Tongue (tissue), 1 donor: ENCODE measurements at regions not wholly inside any gene's neighbourhood (a gene's known extent, or its start where the extent isn't known, plus 50 kb on each side); places are given as distances from the start of the nearest gene placed in this dataset.
"Not testable (repeated sequence)": the region's sequence is repeated elsewhere in the genome, so short reads cannot be mapped to it uniquely, and the experiment has no call there.

ENCODE experiments used
- DNase-seq: peaks from one replicate; pipeline ENCODE4 v3.0.0-alpha.2; 2015

GRCh38 chrX:112367065-112367464, 284.5 kb upstream of the TRPC5 start:
- DNase-seq, result no peak

- no peak for DNase-seq
Measured at GRCh38 chrX:112359906-112360305, 277.3 kb upstream of the TRPC5 start.

GRCh38 chrX:112355931-112356330, 273.4 kb upstream of the TRPC5 start:
- DNase-seq, result no peak

- no peak for DNase-seq
Measured at GRCh38 chrX:112341598-112341997, 259.0 kb upstream of the TRPC5 start.

- DNase-seq, result no peak
Measured at GRCh38 chrX:112313201-112313600, 230.6 kb upstream of the TRPC5 start.

- no peak for DNase-seq
Measured at GRCh38 chrX:112306027-112306426, 223.5 kb upstream of the TRPC5 start.

- no peak for DNase-seq
Measured at GRCh38 chrX:112279940-112280339, 197.4 kb upstream of the TRPC5 start.

GRCh38 chrX:112270991-112271390, 188.4 kb upstream of the TRPC5 start:
- no peak for DNase-seq

GRCh38 chrX:112266136-112266535, 183.6 kb upstream of the TRPC5 start:
- DNase-seq, result no peak

- DNase-seq, result no peak
Measured at GRCh38 chrX:112259375-112259774, 176.8 kb upstream of the TRPC5 start.

GRCh38 chrX:112254896-112255295, 172.3 kb upstream of the TRPC5 start:
- no peak for DNase-seq

GRCh38 chrX:112247714-112248113, 165.1 kb upstream of the TRPC5 start:
- DNase-seq, result no peak

- no peak for DNase-seq
Measured at GRCh38 chrX:112235547-112235946, 153.0 kb upstream of the TRPC5 start.

GRCh38 chrX:112233164-112233563, 150.6 kb upstream of the TRPC5 start:
- no peak for DNase-seq

GRCh38 chrX:112226795-112227194, 144.2 kb upstream of the TRPC5 start:
- DNase-seq, result not testable (repeated sequence)

GRCh38 chrX:112223391-112223790, 140.8 kb upstream of the TRPC5 start:
- DNase-seq, result no peak

- DNase-seq, result no peak
Measured at GRCh38 chrX:112218388-112218787, 135.8 kb upstream of the TRPC5 start.

GRCh38 chrX:112211459-112211858, 128.9 kb upstream of the TRPC5 start:
- DNase-seq, result no peak

GRCh38 chrX:112197840-112198239, 115.3 kb upstream of the TRPC5 start:
- no peak for DNase-seq

- no peak for DNase-seq
Measured at GRCh38 chrX:112190646-112191045, 108.1 kb upstream of the TRPC5 start.

GRCh38 chrX:112181361-112181760, 98.8 kb upstream of the TRPC5 start:
- DNase-seq, result not testable (repeated sequence)

- no peak for DNase-seq
Measured at GRCh38 chrX:112164420-112164819, 81.8 kb upstream of the TRPC5 start.

GRCh38 chrX:112163906-112164305, 81.3 kb upstream of the TRPC5 start:
- peak; percentile 2 for DNase-seq

- DNase-seq, result no peak
Measured at GRCh38 chrX:112148397-112148796, 65.8 kb upstream of the TRPC5 start.

- DNase-seq, result peak; percentile 5
Measured at GRCh38 chrX:112147206-112147605, 64.6 kb upstream of the TRPC5 start.
